Tibial nerve (tissue), 4 donors: ENCODE measurements at regions not wholly inside any gene's neighbourhood (a gene's known extent, or its start where the extent isn't known, plus 50 kb on each side); places are given as distances from the start of the nearest gene placed in this dataset.

ENCODE experiments used
- DNase-seq, 2 donors: peaks; one replicate each; pipeline ENCODE4 v3.0.0-alpha.2; 2019; ENCODE audit warnings: low spot score in 2 of 2
- H3K27ac ChIP-seq, 4 donors: fragments of 200-600 bp; sonication (generic) in 3 of 4; one replicate each; pipeline ENCODE4 v1.5.1; 2017 to 2019; ENCODE audit warnings: mild to moderate bottlenecking in 1 of 4
- H3K27me3 ChIP-seq, 2 donors: fragments of 200-600 bp; sonication (generic) in 1 of 2; one replicate each; pipeline versions ENCODE4 v1.5.1 to v1.6.0; 2017 to 2019
- H3K36me3 ChIP-seq, 3 donors: fragments of 200-600 bp; sonication (generic); one replicate each; pipeline ENCODE4 v1.5.1; 2018 to 2019
- H3K4me1 ChIP-seq, 4 donors: fragments of 200-600 bp; sonication (generic) in 3 of 4; one replicate each; pipeline ENCODE4 v1.5.1; 2017 to 2019
- H3K4me3 ChIP-seq, 4 donors: fragments of 200-600 bp; sonication (generic) in 3 of 4; one replicate each; pipeline ENCODE4 v1.5.1; 2017 to 2019; ENCODE audit warnings: mild to moderate bottlenecking in 1 of 4, moderate library complexity in 1 of 4
- H3K9me3 ChIP-seq, 4 donors: fragments of 200-600 bp; sonication (generic) in 3 of 4; one replicate each; pipeline ENCODE4 v1.5.1; 2017 to 2019
- EP300 ChIP-seq, 2 donors: sonication (generic); formaldehyde crosslinking; IDR thresholded peaks; one replicate each; pipeline ENCODE4 v1.6.1; 2017; ENCODE audit warnings: antibody characterized with exemption in 2 of 2, mild to moderate bottlenecking in 1 of 2
- POLR2A ChIP-seq, 2 donors: fragments of 450-650 bp; IDR thresholded peaks; one replicate each; pipeline ENCODE4 v1.6.1; 2017; ENCODE audit warnings: antibody characterized with exemption in 2 of 2, mild to moderate bottlenecking in 2 of 2, moderate library complexity in 2 of 2
- WGBS, 2 donors: methylation state at CpG; one replicate each; pipeline ENCODE4 v1.1.5; 2018; 5-methylcytosine and 5-hydroxymethylcytosine counted together
- TF ChIP-seq, protein P1 (sequence below), 5 experiments: fragments of 200-600 bp in 3 of 5; fragments of 450-650 bp in 2 of 5; sonication (generic) in 3 of 5; IDR thresholded peaks; one replicate each; pipeline ENCODE4 v1.5.1; 2016 to 2019; ENCODE audit warnings: antibody characterized with exemption in 5 of 5, mild to moderate bottlenecking in 3 of 5, moderate library complexity in 2 of 5

DNA sequence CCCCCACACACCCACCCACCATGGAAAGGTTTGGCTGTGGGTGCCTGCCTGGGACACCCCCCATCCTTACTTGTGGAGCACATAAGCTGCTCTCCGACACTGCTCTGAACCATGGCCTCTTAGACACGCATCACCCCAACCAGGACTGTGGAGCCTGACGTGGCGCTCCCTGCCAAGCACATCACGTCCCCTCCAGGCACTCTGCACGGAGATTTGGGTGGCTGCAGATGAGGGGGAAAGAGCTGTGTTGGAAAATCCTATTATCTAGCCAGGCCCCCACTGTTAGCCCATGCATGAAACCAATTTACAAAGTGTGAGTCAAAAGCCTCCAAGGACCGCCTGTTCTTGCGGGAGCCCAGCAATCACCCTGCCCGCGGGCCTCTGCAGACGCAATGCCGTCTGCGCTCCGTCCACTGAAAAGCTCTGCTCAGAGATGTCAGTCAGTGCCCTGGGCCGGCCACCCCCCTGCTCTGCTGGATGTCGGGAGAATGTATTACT lies 163.4 kb upstream of the NECTIN1 start:
- Histone ChIP-seq H3K27me3 (peaks cover 0 to 23% of the 10 kb centered on the region in 2 donors), H3K4me3 (no peak overlapping the region), H3K4me1 (peaks cover 0 to 5% (median 0%) of the 10 kb centered on the region in 4 donors), H3K36me3 (no peaks in the 10 kb centered on the region), H3K9me3 (no peaks in the 10 kb centered on the region), H3K27ac (no peak overlapping the region)
- 52 to 54% methylated on average over 16 of the region's 16 CpGs for WGBS, 2 donors
- no peak for TF ChIP-seq POLR2A (IDR thresholded peaks at IDR 0.05)
- no peak for TF ChIP-seq EP300 (IDR thresholded peaks at IDR 0.05)
- TF ChIP-seq, protein P1, sequence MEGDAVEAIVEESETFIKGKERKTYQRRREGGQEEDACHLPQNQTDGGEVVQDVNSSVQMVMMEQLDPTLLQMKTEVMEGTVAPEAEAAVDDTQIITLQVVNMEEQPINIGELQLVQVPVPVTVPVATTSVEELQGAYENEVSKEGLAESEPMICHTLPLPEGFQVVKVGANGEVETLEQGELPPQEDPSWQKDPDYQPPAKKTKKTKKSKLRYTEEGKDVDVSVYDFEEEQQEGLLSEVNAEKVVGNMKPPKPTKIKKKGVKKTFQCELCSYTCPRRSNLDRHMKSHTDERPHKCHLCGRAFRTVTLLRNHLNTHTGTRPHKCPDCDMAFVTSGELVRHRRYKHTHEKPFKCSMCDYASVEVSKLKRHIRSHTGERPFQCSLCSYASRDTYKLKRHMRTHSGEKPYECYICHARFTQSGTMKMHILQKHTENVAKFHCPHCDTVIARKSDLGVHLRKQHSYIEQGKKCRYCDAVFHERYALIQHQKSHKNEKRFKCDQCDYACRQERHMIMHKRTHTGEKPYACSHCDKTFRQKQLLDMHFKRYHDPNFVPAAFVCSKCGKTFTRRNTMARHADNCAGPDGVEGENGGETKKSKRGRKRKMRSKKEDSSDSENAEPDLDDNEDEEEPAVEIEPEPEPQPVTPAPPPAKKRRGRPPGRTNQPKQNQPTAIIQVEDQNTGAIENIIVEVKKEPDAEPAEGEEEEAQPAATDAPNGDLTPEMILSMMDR (IDR thresholded peaks at IDR 0.05) = no peak
- no peak for DNase-seq

DNA sequence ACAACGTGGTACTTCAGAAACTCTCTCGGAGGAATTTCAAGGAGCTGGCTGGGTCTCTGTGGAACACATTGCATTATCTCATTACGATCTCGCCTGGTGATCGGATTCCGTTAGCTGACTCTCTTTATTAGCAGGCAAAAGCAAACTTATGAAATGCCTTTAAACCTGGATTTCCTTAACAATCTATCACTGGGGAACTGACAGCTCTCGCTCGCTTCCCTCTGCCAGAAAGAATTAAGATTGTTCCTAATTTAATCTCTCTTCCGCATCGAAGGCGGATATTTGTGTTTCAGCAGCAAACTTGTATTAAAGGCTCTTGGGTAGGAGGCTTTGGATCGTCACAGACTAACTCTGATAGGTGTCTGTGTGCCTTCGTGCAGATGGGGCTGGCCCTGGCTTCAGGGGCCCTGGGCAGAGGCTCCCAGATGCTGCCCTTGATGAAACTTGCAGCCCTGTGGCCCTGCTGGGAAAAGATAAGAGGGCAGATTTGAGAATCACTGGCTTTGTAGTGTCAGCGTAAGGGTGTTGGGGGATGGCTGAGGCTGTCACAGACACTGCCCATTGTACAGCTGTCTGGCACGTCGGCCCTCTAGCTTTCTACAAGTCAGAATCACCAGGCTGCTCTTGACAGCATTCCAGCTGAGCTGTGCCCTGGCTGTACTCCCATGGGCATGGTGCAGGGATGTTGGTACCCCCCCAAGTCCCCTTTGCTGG lies 162.2 kb upstream of the NECTIN1 start:
- Histone ChIP-seq H3K4me3 (no peak overlapping the region), H3K9me3 (no peaks in the 10 kb centered on the region), H3K27ac (no peak overlapping the region), H3K36me3 (no peaks in the 10 kb centered on the region), H3K4me1 (peaks cover 0 to 5% (median 0%) of the 10 kb centered on the region in 4 donors), H3K27me3 (peaks cover 0 to 23% of the 10 kb centered on the region in 2 donors)
- 61 to 74% methylated on average over 16 of the region's 16 CpGs for WGBS, 2 donors
- DNase-seq = no peak
- TF ChIP-seq POLR2A (IDR thresholded peaks at IDR 0.05) = no peak
- no peak for TF ChIP-seq EP300 (IDR thresholded peaks at IDR 0.05)
- TF ChIP-seq, protein P1 (IDR thresholded peaks at IDR 0.05) = no peak

DNA sequence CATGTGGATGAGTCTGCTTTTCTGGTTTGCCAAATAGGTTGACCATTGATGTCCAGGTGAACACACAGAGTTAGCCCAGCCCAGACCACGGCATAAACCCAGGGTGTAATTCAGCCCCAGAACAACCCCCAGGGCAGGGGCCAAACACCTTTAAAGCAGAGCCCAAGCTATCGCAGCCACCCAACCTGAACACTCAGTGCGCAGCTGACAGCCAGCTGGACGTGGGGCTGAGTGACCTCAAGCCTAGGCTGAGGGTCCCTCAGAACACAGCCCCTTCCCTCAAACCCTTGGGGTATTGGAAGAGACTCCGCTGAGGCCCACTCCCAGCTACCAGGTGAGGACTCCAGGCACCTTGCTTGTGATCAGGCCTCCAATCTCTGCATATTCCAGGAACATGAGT lies 161.5 kb upstream of the NECTIN1 start:
- H3K27ac ChIP-seq = no peak overlapping the region
- no peak overlapping the region for H3K4me3 ChIP-seq
- TF ChIP-seq POLR2A (IDR thresholded peaks at IDR 0.05) = no peak
- no peak for TF ChIP-seq EP300 (IDR thresholded peaks at IDR 0.05)
- TF ChIP-seq, protein P1 (IDR thresholded peaks at IDR 0.05) = no peak
- H3K27me3 ChIP-seq = peaks cover 0 to 23% of the 10 kb centered on the region in 2 donors
- peaks cover 0 to 2% (median 0%) of the 10 kb centered on the region in 4 donors for H3K4me1 ChIP-seq
- no peak for DNase-seq
- H3K36me3 ChIP-seq = no peaks in the 10 kb centered on the region
- no peaks in the 10 kb centered on the region for H3K9me3 ChIP-seq
- 55 to 94% methylated on average over 2 to 4 of the region's 5 CpGs for WGBS, 2 donors

DNA sequence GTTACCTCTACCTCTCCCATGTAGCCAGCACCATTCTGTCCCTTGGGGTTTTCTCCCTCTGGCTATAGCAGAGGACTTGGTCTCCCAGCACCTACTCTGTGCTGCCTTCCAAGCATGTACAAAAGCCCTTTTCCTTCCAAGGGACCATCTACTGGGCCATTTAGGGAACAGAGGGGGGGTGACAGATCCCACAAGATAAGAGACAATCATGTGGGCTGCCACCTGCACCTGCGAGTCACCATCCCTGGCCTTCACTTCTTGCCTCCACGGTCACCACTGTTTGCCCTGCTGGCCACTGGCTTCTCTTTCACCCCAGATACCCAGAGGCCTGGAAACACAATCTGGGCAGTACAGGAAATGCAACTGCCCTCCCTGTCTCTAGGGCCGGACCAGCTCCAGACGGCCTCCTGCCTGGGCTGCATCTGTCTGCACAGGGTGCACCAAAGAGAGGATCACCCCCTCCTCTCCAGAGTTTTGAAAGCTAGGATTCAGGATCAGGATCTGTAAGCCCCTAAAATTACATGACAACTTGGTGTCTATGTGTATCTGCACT lies 160.8 kb upstream of the NECTIN1 start:
- TF ChIP-seq EP300 (IDR thresholded peaks at IDR 0.05) (no peak), POLR2A (IDR thresholded peaks at IDR 0.05) (no peak)
- TF ChIP-seq, protein P1 (IDR thresholded peaks at IDR 0.05) = no peak
- Histone ChIP-seq H3K27me3 (peaks cover 0 to 23% of the 10 kb centered on the region in 2 donors), H3K36me3 (no peaks in the 10 kb centered on the region), H3K9me3 (no peaks in the 10 kb centered on the region), H3K4me1 (no peaks in the 10 kb centered on the region), H3K4me3 (no peak overlapping the region), H3K27ac (no peak overlapping the region)
- no peak for DNase-seq
- 61 to 65% methylated on average over 4 of the region's 4 CpGs for WGBS, 2 donors

DNA sequence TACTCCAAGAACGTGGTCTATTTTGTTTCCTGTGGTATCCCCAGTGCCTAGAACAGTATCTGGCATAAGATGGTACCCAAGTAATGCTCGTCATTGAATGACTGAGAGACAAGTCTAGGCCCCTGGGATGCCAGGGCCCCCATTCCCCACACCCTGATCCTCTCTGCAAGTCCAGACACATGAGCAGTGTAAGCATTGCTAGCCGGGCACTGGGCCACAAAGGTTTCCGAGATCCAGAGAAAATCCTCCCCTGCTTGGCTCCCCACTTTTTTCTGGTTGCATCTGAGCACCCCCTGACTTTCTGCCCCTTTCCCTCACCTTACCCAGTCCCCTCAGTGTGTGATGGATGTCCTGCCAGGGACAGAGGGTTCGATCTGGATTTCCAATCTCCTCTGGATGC lies 160.1 kb upstream of the NECTIN1 start:
- no peaks in the 10 kb centered on the region for H3K36me3 ChIP-seq
- H3K4me3 ChIP-seq = no peak overlapping the region
- no peak overlapping the region for H3K27ac ChIP-seq
- no peaks in the 10 kb centered on the region for H3K4me1 ChIP-seq
- H3K27me3 ChIP-seq = peaks cover 0 to 23% of the 10 kb centered on the region in 2 donors
- H3K9me3 ChIP-seq = no peaks in the 10 kb centered on the region
- DNase-seq = no peak
- no peak for TF ChIP-seq POLR2A (IDR thresholded peaks at IDR 0.05)
- TF ChIP-seq, protein P1 (IDR thresholded peaks at IDR 0.05) = no peak
- TF ChIP-seq EP300 (IDR thresholded peaks at IDR 0.05) = no peak
- WGBS, 2 donors = 79 to 91% methylated on average over 5 of the region's 5 CpGs
